ENCODE measurements at regions not wholly inside any gene's neighbourhood (a gene's known extent, or its start where the extent isn't known, plus 50 kb on each side); places are given as distances from the start of the nearest gene placed in this dataset.

GRCh38 chr3:18643281-18643680, 218.1 kb upstream of the SATB1 start:
- TF ChIP-seq CTCF (IDR thresholded peaks at IDR 0.05; ENCODE audit: insufficient read depth, low read length, missing control alignments), result no peak
- no peak for DNase-seq (ENCODE audit: low read depth, low spot score)
- no peak overlapping the region for H3K4me3 ChIP-seq (ENCODE audit: low read depth, low read length)
- ChIA-PET CTCF (no interaction called here), POLR2A (no interaction called here)

- POLR2A ChIA-PET, result no interaction called here
- CTCF ChIA-PET, result no interaction called here
- H3K4me3 ChIP-seq (ENCODE audit: low read depth, low read length), result no peak overlapping the region
- TF ChIP-seq CTCF (IDR thresholded peaks at IDR 0.05; ENCODE audit: insufficient read depth, low read length, missing control alignments), result no peak
- no peak for DNase-seq (ENCODE audit: low read depth, low spot score)
These were observed 216.8 kb upstream of the SATB1 start for GRCh38 chr3:18641916-18642315.

- H3K4me3 ChIP-seq (ENCODE audit: low read depth, low read length), result no peak overlapping the region
- ChIA-PET POLR2A (no interaction called here), CTCF (no interaction called here)
- DNase-seq (ENCODE audit: low read depth, low spot score), result no peak
- no peak for TF ChIP-seq CTCF (IDR thresholded peaks at IDR 0.05; ENCODE audit: insufficient read depth, low read length, missing control alignments)
These were observed 210.1 kb upstream of the SATB1 start for GRCh38 chr3:18635215-18635614.

GRCh38 chr3:18634461-18634860, 209.3 kb upstream of the SATB1 start:
- ChIA-PET CTCF (no interaction called here), POLR2A (no interaction called here)
- DNase-seq (ENCODE audit: low read depth, low spot score), result no peak
- TF ChIP-seq CTCF (IDR thresholded peaks at IDR 0.05; ENCODE audit: insufficient read depth, low read length, missing control alignments), result no peak
- no peak overlapping the region for H3K4me3 ChIP-seq (ENCODE audit: low read depth, low read length)

- ChIA-PET POLR2A (no interaction called here), CTCF (no interaction called here)
- no peak for TF ChIP-seq CTCF (IDR thresholded peaks at IDR 0.05; ENCODE audit: insufficient read depth, low read length, missing control alignments)
- no peak overlapping the region for H3K4me3 ChIP-seq (ENCODE audit: low read depth, low read length)
- DNase-seq (ENCODE audit: low read depth, low spot score), result no peak
These were observed 207.9 kb upstream of the SATB1 start for GRCh38 chr3:18633002-18633401.

GRCh38 chr3:18630295-18630694, 205.2 kb upstream of the SATB1 start:
- no peak for TF ChIP-seq CTCF (IDR thresholded peaks at IDR 0.05; ENCODE audit: insufficient read depth, low read length, missing control alignments)
- ChIA-PET POLR2A (no interaction called here), CTCF (no interaction called here)
- H3K4me3 ChIP-seq (ENCODE audit: low read depth, low read length), result no peak overlapping the region
- no peak for DNase-seq (ENCODE audit: low read depth, low spot score)

All from AG04449 (cell line).